ENCODE measurements at regions not wholly inside any gene's neighbourhood (a gene's known extent, or its start where the extent isn't known, plus 50 kb on each side); places are given as distances from the start of the nearest gene placed in this dataset.
A peak's percentile ranks its signal among the peaks of the same experiment; 100 is the strongest.

GRCh38 chr6:130758813-130759212 is 68.4 kb upstream of the SMLR1 start:
- Histone ChIP-seq H3K4me1 (ENCODE audit: low read depth) (no peaks in the 10 kb centered on the region), H3K9me3 (ENCODE audit: low read depth) (no peaks in the 10 kb centered on the region), H3K36me3 (no peaks in the 10 kb centered on the region), H3K27ac (no peak overlapping the region), H3K4me3 (no peak overlapping the region), H3K27me3 (no peaks in the 10 kb centered on the region)
- no peak for DNase-seq (ENCODE audit: low read depth in 1 of 2, low spot score in 1 of 2)
- TF ChIP-seq CTCF (IDR thresholded peaks at IDR 0.05; ENCODE audit: low read depth, low read length): no peak

GRCh38 chr6:130760006-130760405 is 67.2 kb upstream of the SMLR1 start:
- no peaks in the 10 kb centered on the region for H3K9me3 ChIP-seq (ENCODE audit: low read depth)
- no peak overlapping the region for H3K27ac ChIP-seq
- DNase-seq (ENCODE audit: low read depth in 1 of 2, low spot score in 1 of 2): peak; percentile 7 to 54
- no peak overlapping the region for H3K4me3 ChIP-seq
- H3K4me1 ChIP-seq (ENCODE audit: low read depth): no peaks in the 10 kb centered on the region
- H3K36me3 ChIP-seq: no peaks in the 10 kb centered on the region
- TF ChIP-seq CTCF (IDR thresholded peaks at IDR 0.05; ENCODE audit: low read depth, low read length): peak; percentile 69
- no peaks in the 10 kb centered on the region for H3K27me3 ChIP-seq

GRCh38 chr6:130761286-130761685 is 65.9 kb upstream of the SMLR1 start:
- no peaks in the 10 kb centered on the region for H3K27me3 ChIP-seq
- no peaks in the 10 kb centered on the region for H3K4me1 ChIP-seq (ENCODE audit: low read depth)
- no peak for DNase-seq (ENCODE audit: low read depth in 1 of 2, low spot score in 1 of 2)
- no peaks in the 10 kb centered on the region for H3K36me3 ChIP-seq
- H3K27ac ChIP-seq: no peak overlapping the region
- H3K4me3 ChIP-seq: no peak overlapping the region
- no peak for TF ChIP-seq CTCF (IDR thresholded peaks at IDR 0.05; ENCODE audit: low read depth, low read length)
- no peaks in the 10 kb centered on the region for H3K9me3 ChIP-seq (ENCODE audit: low read depth)

- no peaks in the 10 kb centered on the region for H3K4me1 ChIP-seq (ENCODE audit: low read depth)
- no peak for TF ChIP-seq CTCF (IDR thresholded peaks at IDR 0.05; ENCODE audit: low read depth, low read length)
- no peaks in the 10 kb centered on the region for H3K9me3 ChIP-seq (ENCODE audit: low read depth)
- no peaks in the 10 kb centered on the region for H3K27me3 ChIP-seq
- H3K36me3 ChIP-seq: no peaks in the 10 kb centered on the region
- no peak overlapping the region for H3K4me3 ChIP-seq
- DNase-seq (ENCODE audit: low read depth in 1 of 2, low spot score in 1 of 2): no peak
- no peak overlapping the region for H3K27ac ChIP-seq
These were observed 62.0 kb upstream of the SMLR1 start for GRCh38 chr6:130765181-130765727.

GRCh38 chr6:130766239-130767144 is 60.7 kb upstream of the SMLR1 start:
- H3K9me3 ChIP-seq (ENCODE audit: low read depth): no peaks in the 10 kb centered on the region
- H3K4me3 ChIP-seq: no peak overlapping the region
- H3K27me3 ChIP-seq: no peaks in the 10 kb centered on the region
- no peaks in the 10 kb centered on the region for H3K36me3 ChIP-seq
- DNase-seq (ENCODE audit: low read depth in 1 of 2, low spot score in 1 of 2): peak in 1 of 2 donors; percentile 6
- no peak overlapping the region for H3K27ac ChIP-seq
- no peaks in the 10 kb centered on the region for H3K4me1 ChIP-seq (ENCODE audit: low read depth)
- TF ChIP-seq CTCF (IDR thresholded peaks at IDR 0.05; ENCODE audit: low read depth, low read length): no peak
